Suprapubic skin (tissue), 4 donors: ENCODE measurements at regions not wholly inside any gene's neighbourhood (a gene's known extent, or its start where the extent isn't known, plus 50 kb on each side); places are given as distances from the start of the nearest gene placed in this dataset.

Experiments used
- DNase-seq, 2 donors: peaks; one replicate each; pipeline ENCODE4 v3.0.0-alpha.2; 2019; ENCODE audit warnings: low spot score in 2 of 2
- H3K27ac ChIP-seq: fragments of 200-600 bp; sonication (generic); one replicate; pipeline ENCODE4 v1.5.1; 2019
- H3K27me3 ChIP-seq: fragments of 200-600 bp; sonication (generic); one replicate; pipeline ENCODE4 v1.5.1; 2019
- H3K36me3 ChIP-seq: fragments of 200-600 bp; sonication (generic); one replicate; pipeline ENCODE4 v1.5.1; 2019
- H3K4me1 ChIP-seq: fragments of 200-600 bp; sonication (generic); one replicate; pipeline ENCODE4 v1.5.1; 2019
- H3K4me3 ChIP-seq: fragments of 200-600 bp; sonication (generic); one replicate; pipeline ENCODE4 v1.5.1; 2019; ENCODE audit warnings: mild to moderate bottlenecking
- H3K9me3 ChIP-seq: fragments of 200-600 bp; sonication (generic); one replicate; pipeline ENCODE4 v1.5.1; 2019
- EP300 ChIP-seq: sonication (generic); formaldehyde crosslinking; IDR thresholded peaks from one replicate; pipeline ENCODE4 v1.6.1; 2017; ENCODE audit warnings: antibody characterized with exemption
- POLR2A ChIP-seq, 2 donors: fragments of 450-650 bp; IDR thresholded peaks; one replicate each; pipeline ENCODE4 v1.6.1; 2017; ENCODE audit warnings: antibody characterized with exemption in 2 of 2, mild to moderate bottlenecking in 2 of 2, moderate library complexity in 2 of 2
- POLR2AphosphoS5 ChIP-seq, 3 donors: sonication (generic); formaldehyde crosslinking; IDR thresholded peaks; one replicate each; pipeline ENCODE4 v1.6.1; 2017; ENCODE audit warnings: antibody characterized with exemption in 3 of 3
- WGBS: methylation state at CpG from one replicate; pipeline ENCODE4 v1.1.5; 2018; 5-methylcytosine and 5-hydroxymethylcytosine counted together
- TF ChIP-seq, protein P1 (sequence below), 2 donors: fragments of 200-600 bp in 1 of 2; fragments of 450-650 bp in 1 of 2; sonication (generic) in 1 of 2; IDR thresholded peaks; one replicate each; pipeline ENCODE4 v1.5.1; 2016 to 2019; ENCODE audit warnings: antibody characterized with exemption in 2 of 2, mild to moderate bottlenecking in 1 of 2, moderate library complexity in 1 of 2

DNA sequence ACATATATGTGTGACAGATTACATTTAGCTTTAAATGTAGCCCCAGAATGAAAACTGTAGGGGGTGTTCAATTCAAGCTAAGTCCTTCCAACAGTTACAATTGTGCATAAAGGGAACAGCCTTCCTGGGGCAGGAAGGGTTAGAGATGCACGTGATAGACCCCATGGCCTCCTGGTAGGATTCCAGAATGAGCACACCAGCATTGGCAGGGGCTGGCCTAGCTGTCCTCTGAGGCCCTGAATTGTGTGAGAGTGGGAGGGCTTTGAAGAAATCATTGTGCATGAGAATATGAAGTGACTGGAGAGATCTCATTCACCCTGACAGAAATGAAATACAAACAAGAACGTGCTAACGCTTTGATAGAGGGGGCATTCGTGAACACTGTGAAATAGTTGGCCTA lies 663.8 kb upstream of the KLF4 start:
- TF ChIP-seq EP300 = no peak
- TF ChIP-seq POLR2A (IDR thresholded peaks at IDR 0.05) = no peak
- TF ChIP-seq, protein P1, sequence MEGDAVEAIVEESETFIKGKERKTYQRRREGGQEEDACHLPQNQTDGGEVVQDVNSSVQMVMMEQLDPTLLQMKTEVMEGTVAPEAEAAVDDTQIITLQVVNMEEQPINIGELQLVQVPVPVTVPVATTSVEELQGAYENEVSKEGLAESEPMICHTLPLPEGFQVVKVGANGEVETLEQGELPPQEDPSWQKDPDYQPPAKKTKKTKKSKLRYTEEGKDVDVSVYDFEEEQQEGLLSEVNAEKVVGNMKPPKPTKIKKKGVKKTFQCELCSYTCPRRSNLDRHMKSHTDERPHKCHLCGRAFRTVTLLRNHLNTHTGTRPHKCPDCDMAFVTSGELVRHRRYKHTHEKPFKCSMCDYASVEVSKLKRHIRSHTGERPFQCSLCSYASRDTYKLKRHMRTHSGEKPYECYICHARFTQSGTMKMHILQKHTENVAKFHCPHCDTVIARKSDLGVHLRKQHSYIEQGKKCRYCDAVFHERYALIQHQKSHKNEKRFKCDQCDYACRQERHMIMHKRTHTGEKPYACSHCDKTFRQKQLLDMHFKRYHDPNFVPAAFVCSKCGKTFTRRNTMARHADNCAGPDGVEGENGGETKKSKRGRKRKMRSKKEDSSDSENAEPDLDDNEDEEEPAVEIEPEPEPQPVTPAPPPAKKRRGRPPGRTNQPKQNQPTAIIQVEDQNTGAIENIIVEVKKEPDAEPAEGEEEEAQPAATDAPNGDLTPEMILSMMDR (IDR thresholded peaks at IDR 0.05) = no peak
- TF ChIP-seq POLR2AphosphoS5 (IDR thresholded peaks at IDR 0.05) = no peak
- Histone ChIP-seq H3K27ac (no peak overlapping the region), H3K4me3 (no peak overlapping the region), H3K36me3 (no peaks in the 10 kb centered on the region), H3K27me3 (no peaks in the 10 kb centered on the region), H3K9me3 (no peaks in the 10 kb centered on the region), H3K4me1 (peaks cover 37% of the 10 kb centered on the region)
- 82% methylated on average over 4 of the region's 4 CpGs for WGBS
- no peak for DNase-seq

DNA sequence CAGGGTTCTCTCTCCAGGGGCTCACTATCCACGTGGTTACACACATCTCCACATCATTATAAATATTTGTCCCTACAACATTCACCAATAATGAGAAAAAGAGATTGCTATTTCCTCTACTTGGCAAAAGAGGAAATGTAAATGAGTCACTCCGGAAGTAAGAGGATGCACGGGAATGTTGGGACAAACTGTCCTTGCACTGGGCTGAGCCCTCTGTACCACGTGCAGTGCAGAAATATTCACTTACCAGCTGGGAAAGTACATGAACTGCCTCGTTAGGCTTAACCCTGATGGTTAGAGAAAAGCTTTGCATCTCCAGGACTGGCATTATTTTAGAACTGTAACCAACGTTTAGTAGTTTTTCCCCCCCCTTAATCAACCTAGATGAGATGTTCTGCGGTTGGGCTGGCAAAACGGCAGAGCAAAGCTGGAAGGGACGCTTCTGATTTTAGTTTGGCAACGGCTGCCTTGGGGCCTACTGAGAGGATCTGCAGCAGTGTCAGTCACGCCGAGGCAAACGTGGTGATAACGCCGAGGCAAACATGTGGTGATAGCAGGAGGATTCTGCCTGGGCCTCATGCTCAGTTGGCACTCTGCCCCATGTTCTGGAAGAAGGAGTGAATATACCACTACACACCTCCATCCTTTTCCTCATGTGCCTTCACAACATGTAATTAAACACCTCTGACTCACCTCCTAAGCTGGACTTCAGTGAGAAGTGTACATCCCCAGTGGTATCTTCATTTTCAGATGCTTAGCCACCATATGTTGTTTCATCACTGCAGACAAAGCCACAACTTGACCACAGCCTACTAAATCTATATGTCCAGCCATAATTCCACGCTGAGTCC lies 661.4 kb upstream of the KLF4 start:
- H3K27ac ChIP-seq = peak overlapping the region; percentile 79
- no peaks in the 10 kb centered on the region for H3K27me3 ChIP-seq
- H3K9me3 ChIP-seq = no peaks in the 10 kb centered on the region
- peak; percentile 47 for TF ChIP-seq EP300
- peak; percentile 44 to 99 (median 68) for TF ChIP-seq POLR2AphosphoS5 (IDR thresholded peaks at IDR 0.05)
- no peak for TF ChIP-seq POLR2A (IDR thresholded peaks at IDR 0.05)
- no peak overlapping the region for H3K4me3 ChIP-seq
- WGBS = 40% methylated on average over 16 of the region's 16 CpGs
- no peaks in the 10 kb centered on the region for H3K36me3 ChIP-seq
- peaks cover 32% of the 10 kb centered on the region for H3K4me1 ChIP-seq
- peak; percentile 78 to 81 for DNase-seq

DNA sequence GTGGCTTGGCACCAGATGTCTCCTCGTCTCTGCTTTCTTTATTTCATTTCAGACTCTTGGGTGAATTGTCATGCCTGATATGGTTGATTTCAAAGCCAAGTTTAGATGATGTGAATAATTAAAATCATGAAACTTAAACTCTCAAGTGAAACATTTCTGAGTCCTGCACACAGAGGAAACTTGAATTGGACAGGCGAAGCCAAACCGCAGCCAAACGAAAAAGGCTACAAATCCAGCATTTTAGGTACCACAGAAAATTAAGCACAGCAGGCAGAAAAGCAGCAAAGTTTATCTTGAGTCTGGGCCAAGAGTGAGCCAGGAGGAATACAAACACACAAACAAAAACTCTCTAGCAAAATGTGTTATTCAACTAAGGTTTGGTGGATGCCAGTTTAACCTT lies 659.8 kb upstream of the KLF4 start:
- H3K4me3 ChIP-seq = no peak overlapping the region
- DNase-seq = no peak
- H3K27me3 ChIP-seq = no peaks in the 10 kb centered on the region
- no peaks in the 10 kb centered on the region for H3K36me3 ChIP-seq
- H3K4me1 ChIP-seq = peaks cover 32% of the 10 kb centered on the region
- 70% methylated on average over 4 of the region's 4 CpGs for WGBS
- TF ChIP-seq POLR2AphosphoS5 (IDR thresholded peaks at IDR 0.05) (no peak), EP300 (no peak), POLR2A (IDR thresholded peaks at IDR 0.05) (no peak)
- TF ChIP-seq, protein P1 (IDR thresholded peaks at IDR 0.05) = no peak
- H3K27ac ChIP-seq = no peak overlapping the region
- no peaks in the 10 kb centered on the region for H3K9me3 ChIP-seq

DNA sequence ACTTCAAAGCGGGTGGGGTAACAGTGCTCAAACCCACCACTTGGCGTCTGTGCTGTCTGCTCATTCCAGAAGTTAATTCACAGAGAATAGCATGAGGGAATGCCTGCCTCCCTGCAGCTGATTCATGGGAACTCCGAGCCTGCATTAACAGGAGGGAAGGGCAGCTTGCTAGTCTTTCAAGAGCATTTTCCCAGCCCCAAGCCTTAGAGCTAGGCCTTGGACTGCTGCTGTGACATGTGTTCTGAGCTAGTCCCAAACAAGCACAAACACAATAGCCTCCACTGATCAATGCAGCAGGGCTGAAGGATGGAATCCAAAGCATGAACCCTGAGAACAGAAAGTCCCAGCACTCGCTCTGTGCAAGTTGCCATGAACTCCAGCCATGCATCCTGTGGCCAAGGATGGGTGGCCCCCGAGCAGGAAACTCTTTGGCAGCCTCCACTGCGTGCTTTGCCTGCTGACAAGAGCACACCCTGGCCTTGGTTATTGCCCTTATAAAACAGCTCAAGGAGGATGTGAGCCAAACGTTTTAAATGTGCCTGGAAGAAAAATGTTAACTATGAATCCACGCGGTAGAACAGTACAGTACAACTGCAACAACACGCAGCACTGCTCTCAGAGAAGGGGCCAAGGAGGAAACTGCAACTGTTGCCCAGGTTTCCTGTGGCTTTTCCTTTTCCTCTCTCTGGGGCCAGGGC lies 653.1 kb upstream of the KLF4 start:
- Histone ChIP-seq H3K4me3 (no peak overlapping the region), H3K27ac (peak overlapping the region; percentile 88), H3K36me3 (no peaks in the 10 kb centered on the region), H3K9me3 (no peaks in the 10 kb centered on the region), H3K4me1 (peaks cover 22% of the 10 kb centered on the region), H3K27me3 (no peaks in the 10 kb centered on the region)
- TF ChIP-seq POLR2A (IDR thresholded peaks at IDR 0.05) (peak in 1 of 2 donors; percentile 9), POLR2AphosphoS5 (IDR thresholded peaks at IDR 0.05) (peak in 2 of 3 donors; percentile 95 to 98), EP300 (peak; percentile 96)
- TF ChIP-seq, protein P1 (IDR thresholded peaks at IDR 0.05) = no peak
- DNase-seq = peak; percentile 93 to 95
- 3% methylated on average over 10 of the region's 10 CpGs for WGBS

DNA sequence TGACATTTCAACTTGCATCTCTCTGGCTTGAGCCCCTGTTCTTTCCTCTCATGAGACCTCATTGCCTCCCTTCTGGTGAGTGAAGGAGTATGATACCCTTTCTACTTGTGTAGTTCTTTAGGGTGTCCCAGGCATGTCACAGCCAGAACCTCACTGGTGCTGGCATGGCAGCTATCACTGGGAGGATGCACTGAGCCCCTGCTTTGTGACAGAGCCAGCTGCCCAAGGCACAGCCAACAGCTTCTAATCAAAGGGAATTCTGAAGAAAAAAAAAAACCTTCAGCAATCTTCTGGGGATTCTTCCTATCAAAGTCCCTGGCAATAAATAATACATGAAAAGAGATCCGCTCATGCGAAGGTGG lies 652.6 kb upstream of the KLF4 start:
- H3K4me3 ChIP-seq = no peak overlapping the region
- H3K36me3 ChIP-seq = no peaks in the 10 kb centered on the region
- 24% methylated on average over 2 of the region's 2 CpGs for WGBS
- DNase-seq = no peak
- no peaks in the 10 kb centered on the region for H3K27me3 ChIP-seq
- TF ChIP-seq, protein P1 (IDR thresholded peaks at IDR 0.05) = no peak
- TF ChIP-seq EP300 (no peak), POLR2A (IDR thresholded peaks at IDR 0.05) (no peak), POLR2AphosphoS5 (IDR thresholded peaks at IDR 0.05) (no peak)
- H3K9me3 ChIP-seq = no peaks in the 10 kb centered on the region
- H3K27ac ChIP-seq = peak overlapping the region; percentile 88
- peaks cover 22% of the 10 kb centered on the region for H3K4me1 ChIP-seq
